AG04449 (cell line): ENCODE measurements at regions not wholly inside any gene's neighbourhood (a gene's known extent, or its start where the extent isn't known, plus 50 kb on each side); places are given as distances from the start of the nearest gene placed in this dataset.

Experiments
- CTCF ChIA-PET: fragments of 350-600 bp; formaldehyde crosslinking; extraction: SDS; loops from one replicate; lab custom pipeline; 2021; ENCODE audit warnings: antibody characterized with exemption; lab: Yijun Ruan, JAX
- POLR2A ChIA-PET: fragments of 400-600, 350-600 bp; formaldehyde crosslinking; extraction: SDS; loops from one replicate; lab custom pipeline; 2020; ENCODE audit warnings: antibody characterized with exemption, inconsistent platforms; lab: Yijun Ruan, JAX
- DNase-seq: peaks from one replicate; pipeline ENCODE4 v3.0.0-alpha.2; 2010; ENCODE audit warnings: low read depth, low spot score
- H3K4me3 ChIP-seq: 2 replicates; pipeline ENCODE4 v1.5.1; 2011; ENCODE audit warnings: low read depth, mild to moderate bottlenecking, control low read depth, low read length
- CTCF ChIP-seq: IDR thresholded peaks from one replicate; pipeline ENCODE4 v1.5.1; 2011; ENCODE audit warnings: mild to moderate bottlenecking, moderate library complexity, low read length, control low read depth, inconsistent platforms; ENCODE audit not compliant: insufficient read depth; ENCODE audit errors: missing control alignments

GRCh38 chr12:105798256-105798845 lies 340.4 kb downstream of the NUAK1 start:
- no peak for TF ChIP-seq CTCF
- ChIA-PET CTCF (no interaction called here), POLR2A (interaction anchor here (0.9 kb wide), 1 partner anchor 125 kb away, joined by 3 read pairs; no protein-coding TSS in a partner anchor)
- no peak for DNase-seq
- H3K4me3 ChIP-seq: no peak overlapping the region

- no peak for TF ChIP-seq CTCF
- CTCF ChIA-PET: no interaction called here
- DNase-seq: no peak
- POLR2A ChIA-PET: no interaction called here
- no peak overlapping the region for H3K4me3 ChIP-seq
Measured at GRCh38 chr12:105799103-105799502, 339.7 kb downstream of the NUAK1 start.

- DNase-seq: no peak
- ChIA-PET POLR2A (no interaction called here), CTCF (no interaction called here)
- no peak overlapping the region for H3K4me3 ChIP-seq
- TF ChIP-seq CTCF: no peak
Measured at GRCh38 chr12:105801351-105801750, 337.4 kb downstream of the NUAK1 start.

- DNase-seq: no peak
- TF ChIP-seq CTCF: no peak
- H3K4me3 ChIP-seq: no peak overlapping the region
- POLR2A ChIA-PET: no interaction called here
- CTCF ChIA-PET: interaction anchor here (1.0 to 2.2 kb wide), 3 partner anchors 10 to 333 kb away, joined by 4 to 7 read pairs (median 5); no protein-coding TSS in a partner anchor
Measured at GRCh38 chr12:105803292-105803691, 335.5 kb downstream of the NUAK1 start.

- DNase-seq: no peak
Measured at GRCh38 chr12:105804591-105805265, 334.0 kb downstream of the NUAK1 start.

More at GRCh38 chr12:105804591-105805265, 334.0 kb downstream of the NUAK1 start:
- POLR2A ChIA-PET: no interaction called here
- no peak overlapping the region for H3K4me3 ChIP-seq
- CTCF ChIA-PET: no interaction called here
- no peak for TF ChIP-seq CTCF
